Thymus (tissue), 11 donors: ENCODE measurements at regions not wholly inside any gene's neighbourhood (a gene's known extent, or its start where the extent isn't known, plus 50 kb on each side); places are given as distances from the start of the nearest gene placed in this dataset.
"Not testable (repeated sequence)": the region's sequence is repeated elsewhere in the genome, so short reads cannot be mapped to it uniquely, and the experiment has no call there.

Experiments used
- DNase-seq, 9 donors: peaks; one replicate each; pipeline ENCODE4 v3.0.0-alpha.2; 2013; ENCODE audit warnings: low spot score in 9 of 9, low read depth in 6 of 9, missing footprints in 1 of 9
- H3K27ac ChIP-seq, 2 donors: one replicate each; pipeline ENCODE4 v1.5.1; 2013; ENCODE audit warnings: control low read depth in 1 of 2, low read depth in 1 of 2, low read length in 1 of 2, mild to moderate bottlenecking in 1 of 2, moderate library complexity in 1 of 2
- H3K27me3 ChIP-seq, 2 donors: one replicate each; pipeline ENCODE4 v1.5.1; 2013; ENCODE audit warnings: low read length in 1 of 2; ENCODE audit not compliant: control insufficient read depth in 2 of 2, insufficient read depth in 1 of 2
- H3K36me3 ChIP-seq, 2 donors: one replicate each; pipeline ENCODE4 v1.5.1; 2013; ENCODE audit warnings: low read length in 1 of 2, mild to moderate bottlenecking in 1 of 2, moderate library complexity in 1 of 2; ENCODE audit not compliant: control insufficient read depth in 2 of 2, insufficient read depth in 2 of 2
- H3K4me1 ChIP-seq, 2 donors: one replicate each; pipeline ENCODE4 v1.5.1; 2013; ENCODE audit warnings: low read length in 2 of 2; ENCODE audit not compliant: control insufficient read depth in 2 of 2, insufficient read depth in 2 of 2
- H3K4me3 ChIP-seq, 2 donors: one replicate each; pipeline ENCODE4 v1.5.1; 2013; ENCODE audit warnings: low read length in 2 of 2, control low read depth in 1 of 2, mild to moderate bottlenecking in 1 of 2
- H3K9me3 ChIP-seq, 2 donors: one replicate each; pipeline ENCODE4 v1.5.1; 2013; ENCODE audit warnings: low read length in 1 of 2, mild to moderate bottlenecking in 1 of 2; ENCODE audit not compliant: control insufficient read depth in 2 of 2, insufficient read depth in 1 of 2
- WGBS: extraction: QIAGEN DNeasy Blood & Tissue Kit; methylation state at CpG from one replicate; pipeline ENCODE4 v1.1.7; 2013; 5-methylcytosine and 5-hydroxymethylcytosine counted together
- donor health status: healthy.

GRCh38 chr13:105719859-105720258, 815.6 kb downstream of the EFNB2 start:
- Histone ChIP-seq H3K27me3 (no peaks in the 10 kb centered on the region), H3K36me3 (no peaks in the 10 kb centered on the region), H3K9me3 (no peaks in the 10 kb centered on the region), H3K4me1 (peaks cover 0 to 3% of the 10 kb centered on the region in 2 donors), H3K4me3 (no peak overlapping the region), H3K27ac (no peak overlapping the region)
- 93% methylated on average over 6 of the region's 6 CpGs for WGBS
- DNase-seq = no peak

- Histone ChIP-seq H3K27me3 (no peaks in the 10 kb centered on the region), H3K27ac (no peak overlapping the region), H3K36me3 (no peaks in the 10 kb centered on the region), H3K4me1 (no peaks in the 10 kb centered on the region), H3K9me3 (no peaks in the 10 kb centered on the region), H3K4me3 (no peak overlapping the region)
- DNase-seq = no peak
- 95% methylated on average over 3 of the region's 3 CpGs for WGBS
Measured at GRCh38 chr13:105709181-105709580, 826.3 kb downstream of the EFNB2 start.

- no peaks in the 10 kb centered on the region for H3K36me3 ChIP-seq
- H3K27me3 ChIP-seq = no peaks in the 10 kb centered on the region
- H3K4me1 ChIP-seq = no peaks in the 10 kb centered on the region
- no peak overlapping the region for H3K27ac ChIP-seq
- WGBS = 95% methylated on average over 3 of the region's 3 CpGs
- H3K9me3 ChIP-seq = no peaks in the 10 kb centered on the region
- H3K4me3 ChIP-seq = no peak overlapping the region
- no peak for DNase-seq
Measured at GRCh38 chr13:105703843-105704242, 831.6 kb downstream of the EFNB2 start.

GRCh38 chr13:105702441-105702840, 833.0 kb downstream of the EFNB2 start:
- Histone ChIP-seq H3K4me3 (no peak overlapping the region), H3K36me3 (no peaks in the 10 kb centered on the region), H3K27me3 (no peaks in the 10 kb centered on the region), H3K9me3 (no peaks in the 10 kb centered on the region), H3K27ac (no peak overlapping the region), H3K4me1 (no peaks in the 10 kb centered on the region)
- WGBS = 95% methylated on average over 4 of the region's 4 CpGs
- no peak for DNase-seq

- H3K4me3 ChIP-seq = no peak overlapping the region
- DNase-seq = no peak
- H3K9me3 ChIP-seq = no peaks in the 10 kb centered on the region
- H3K27ac ChIP-seq = no peak overlapping the region
- no peaks in the 10 kb centered on the region for H3K27me3 ChIP-seq
- H3K4me1 ChIP-seq = no peaks in the 10 kb centered on the region
- WGBS = 96% methylated on average over 5 of the region's 5 CpGs
- H3K36me3 ChIP-seq = no peaks in the 10 kb centered on the region
Measured at GRCh38 chr13:105692769-105693168, 842.7 kb downstream of the EFNB2 start.

GRCh38 chr13:105684216-105684615, 851.2 kb downstream of the EFNB2 start:
- no peaks in the 10 kb centered on the region for H3K9me3 ChIP-seq
- H3K27ac ChIP-seq = no peak overlapping the region
- DNase-seq = no peak
- H3K36me3 ChIP-seq = no peaks in the 10 kb centered on the region
- H3K4me3 ChIP-seq = no peak overlapping the region
- H3K27me3 ChIP-seq = no peaks in the 10 kb centered on the region
- H3K4me1 ChIP-seq = no peaks in the 10 kb centered on the region
- 95% methylated on average over 3 of the region's 3 CpGs for WGBS

- H3K27me3 ChIP-seq = no peaks in the 10 kb centered on the region
- no peaks in the 10 kb centered on the region for H3K4me1 ChIP-seq
- no peaks in the 10 kb centered on the region for H3K36me3 ChIP-seq
- no peak for DNase-seq
- WGBS = 87% methylated on average over 4 of the region's 4 CpGs
- no peaks in the 10 kb centered on the region for H3K9me3 ChIP-seq
- H3K4me3 ChIP-seq = no peak overlapping the region
- H3K27ac ChIP-seq = no peak overlapping the region
Measured at GRCh38 chr13:105679838-105680237, 855.6 kb downstream of the EFNB2 start.

- DNase-seq = no peak
- no peaks in the 10 kb centered on the region for H3K36me3 ChIP-seq
- H3K27me3 ChIP-seq = no peaks in the 10 kb centered on the region
- H3K4me1 ChIP-seq = no peaks in the 10 kb centered on the region
- H3K9me3 ChIP-seq = no peaks in the 10 kb centered on the region
- no peak overlapping the region for H3K27ac ChIP-seq
- 85% methylated on average over 1 of the region's 1 CpG for WGBS
- no peak overlapping the region for H3K4me3 ChIP-seq
Measured at GRCh38 chr13:105678072-105678471, 857.4 kb downstream of the EFNB2 start.

GRCh38 chr13:105672881-105673280, 862.6 kb downstream of the EFNB2 start:
- Histone ChIP-seq H3K4me1 (no peaks in the 10 kb centered on the region), H3K4me3 (no peak overlapping the region), H3K27ac (no peak overlapping the region), H3K9me3 (no peaks in the 10 kb centered on the region), H3K36me3 (no peaks in the 10 kb centered on the region), H3K27me3 (no peaks in the 10 kb centered on the region)
- 79% methylated on average over 4 of the region's 4 CpGs for WGBS
- no peak for DNase-seq

GRCh38 chr13:105671131-105671530, 864.3 kb downstream of the EFNB2 start:
- not testable (repeated sequence) for H3K27me3 ChIP-seq, H3K9me3 ChIP-seq, DNase-seq, H3K27ac ChIP-seq, H3K4me3 ChIP-seq, H3K36me3 ChIP-seq, H3K4me1 ChIP-seq
- WGBS = 97% methylated on average over 9 of the region's 9 CpGs
